Activated CD4-positive, alpha-beta T cell treated with anti-CD3 and anti-CD28 coated beads for 4 hours (primary cell): ENCODE measurements at regions not wholly inside any gene's neighbourhood (a gene's known extent, or its start where the extent isn't known, plus 50 kb on each side); places are given as distances from the start of the nearest gene placed in this dataset.

Source experiments
- DNase-seq, 2 donors: peaks; one replicate each; pipeline ENCODE4 v3.0.0-alpha.2; 2020

DNA sequence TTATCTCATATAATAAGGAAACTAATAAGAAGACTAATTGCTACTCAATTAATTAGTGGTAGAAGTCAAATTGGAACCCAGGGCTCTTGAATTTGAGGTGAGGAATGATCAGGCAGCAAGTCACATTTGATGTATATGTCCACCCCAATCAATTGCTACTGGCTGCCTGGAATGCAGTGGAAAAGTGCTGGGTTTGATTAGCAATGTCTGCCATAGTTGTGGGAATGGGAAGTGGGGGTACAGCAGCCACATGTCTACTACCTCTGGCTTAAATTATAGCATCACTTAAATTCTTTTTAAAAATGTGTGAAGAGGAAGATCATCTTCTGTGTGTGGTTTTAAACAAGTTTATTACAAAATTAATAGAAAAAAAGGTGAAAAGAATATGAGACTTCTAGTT, 50.8 kb upstream of the NAV2 start:
- DNase-seq, result no peak

- DNase-seq, result peak; percentile 9 to 17
Observed at GRCh38 chr11:19660076-19660475, 52.6 kb upstream of the NAV2 start.

DNA sequence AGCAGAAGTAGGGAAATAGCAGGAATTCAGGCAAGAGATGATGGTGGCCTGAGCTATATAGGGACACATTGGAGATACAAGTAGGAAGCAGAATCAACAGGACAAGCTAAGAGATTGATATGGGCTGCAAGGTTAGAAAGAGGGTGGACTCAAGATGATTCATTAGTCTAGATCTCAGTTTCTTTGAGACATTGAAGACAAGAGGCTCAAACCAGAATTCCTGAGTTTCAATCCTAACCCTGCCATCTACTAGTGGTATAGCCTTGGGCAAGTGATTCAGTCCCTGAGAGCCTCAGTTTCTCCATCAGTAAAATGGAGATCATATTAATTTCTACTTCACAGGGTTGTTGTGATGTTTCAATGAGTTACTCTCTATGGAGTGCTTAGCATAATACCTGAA, 53.1 kb upstream of the NAV2 start:
- DNase-seq, result no peak

- no peak for DNase-seq
Observed at GRCh38 chr11:19658344-19658743, 54.3 kb upstream of the NAV2 start.

GRCh38 chr11:19656140-19656541, 56.5 kb upstream of the NAV2 start:
- no peak for DNase-seq

GRCh38 chr11:19652623-19653375, 59.8 kb upstream of the NAV2 start:
- DNase-seq, result no peak

- DNase-seq, result no peak
Observed at GRCh38 chr11:19651653-19652052, 61.0 kb upstream of the NAV2 start.

- DNase-seq, result no peak
Observed at GRCh38 chr11:19651028-19651427, 61.6 kb upstream of the NAV2 start.

DNA sequence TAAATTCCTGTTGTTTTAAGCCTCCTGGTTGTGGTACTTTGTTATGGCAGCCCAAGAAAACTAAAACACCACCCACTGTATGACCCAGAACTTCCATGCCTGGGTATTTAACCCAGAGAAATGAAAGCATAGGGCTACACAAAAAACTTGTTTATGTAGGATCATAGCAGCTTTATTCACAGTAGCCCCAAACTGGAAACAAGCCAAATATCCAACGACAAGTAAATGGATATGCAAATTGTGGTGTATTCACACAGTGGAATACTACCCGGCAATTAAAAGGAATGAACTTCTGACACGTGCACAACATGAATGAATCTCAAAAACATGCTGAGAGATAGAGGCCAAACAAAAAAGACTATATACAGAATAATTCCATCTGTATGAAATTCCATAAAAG, 62.2 kb upstream of the NAV2 start:
- DNase-seq, result no peak

DNA sequence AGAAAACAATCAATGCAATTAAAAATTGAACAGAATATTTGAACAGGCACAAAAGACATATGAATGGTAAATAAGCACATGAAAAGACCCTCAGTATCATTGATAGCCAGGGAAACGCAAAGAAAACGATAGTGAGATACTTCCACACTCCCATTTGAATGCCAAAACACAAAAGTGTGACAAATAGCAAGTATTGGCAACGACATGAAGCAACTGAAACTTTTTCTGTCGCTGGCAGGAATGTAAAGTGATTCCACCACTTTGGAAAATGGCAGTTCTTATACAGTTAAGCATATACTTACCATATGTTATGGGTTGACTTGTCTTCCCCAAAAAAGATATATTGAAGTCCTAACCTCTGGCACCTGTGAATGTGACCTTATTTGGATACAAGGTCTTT, 62.9 kb upstream of the NAV2 start:
- DNase-seq, result no peak

DNA sequence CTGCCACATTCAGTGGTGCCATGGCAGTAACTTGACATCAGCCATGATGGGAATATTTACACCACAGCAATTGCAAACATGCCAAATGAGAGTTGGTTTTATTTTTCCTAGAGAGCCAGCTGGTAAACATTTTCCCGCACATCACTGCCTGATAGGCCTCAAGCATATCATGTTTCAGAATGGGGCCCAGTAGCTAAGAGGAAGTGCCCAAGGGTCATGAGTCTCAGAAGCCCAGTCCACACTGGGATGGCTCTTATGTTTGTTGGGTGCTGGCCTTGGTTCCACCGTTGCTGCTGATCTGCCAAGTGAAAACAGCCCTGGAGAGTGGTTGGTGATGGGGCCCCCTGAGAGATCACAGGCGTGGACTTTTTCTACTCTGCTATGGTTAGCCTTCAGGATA, 64.3 kb upstream of the NAV2 start:
- no peak for DNase-seq

DNA sequence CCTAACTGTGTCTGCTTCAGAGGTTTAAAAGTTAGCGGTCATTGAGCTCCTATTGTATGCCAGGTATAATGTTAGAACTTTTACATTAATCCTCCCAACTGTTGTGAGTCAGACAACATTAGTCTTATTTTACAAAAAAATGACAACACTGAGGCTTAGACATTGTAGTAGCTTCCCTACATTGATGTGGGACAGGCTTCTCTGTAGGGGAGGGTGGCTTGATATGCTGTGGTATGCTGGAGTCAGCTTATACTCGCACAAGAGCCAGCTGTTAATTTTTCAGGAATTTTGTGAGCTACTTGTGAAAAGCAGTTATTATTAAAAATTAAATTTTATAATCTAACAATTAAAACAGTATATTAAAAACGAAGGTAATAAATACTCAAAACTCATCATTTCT, 64.8 kb upstream of the NAV2 start:
- no peak for DNase-seq

GRCh38 chr11:19646921-19647320, 65.7 kb upstream of the NAV2 start:
- DNase-seq, result no peak

DNA sequence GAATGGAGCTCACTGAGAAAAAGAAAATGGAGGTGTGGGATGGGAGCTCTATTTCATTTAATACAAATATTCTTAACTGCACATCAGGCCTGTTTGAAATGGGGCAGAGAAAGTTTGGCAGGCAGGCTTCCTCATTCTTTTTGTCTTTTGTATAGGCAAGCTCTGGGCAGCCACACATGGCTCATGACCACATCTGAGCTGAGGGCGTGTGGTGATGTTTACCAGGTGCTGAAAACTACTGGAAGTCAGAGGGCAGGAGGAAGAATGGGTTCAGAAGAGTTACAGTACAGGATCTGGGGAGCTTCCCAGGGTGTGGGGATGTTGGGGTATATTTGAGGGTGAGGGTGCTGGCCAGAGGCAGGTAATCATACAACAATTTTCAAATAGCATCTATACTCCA, 66.3 kb upstream of the NAV2 start:
- no peak for DNase-seq

GRCh38 chr11:19644316-19644715, 68.3 kb upstream of the NAV2 start:
- no peak for DNase-seq

- DNase-seq, result no peak
Observed at GRCh38 chr11:19642185-19643158, 70.2 kb upstream of the NAV2 start.

DNA sequence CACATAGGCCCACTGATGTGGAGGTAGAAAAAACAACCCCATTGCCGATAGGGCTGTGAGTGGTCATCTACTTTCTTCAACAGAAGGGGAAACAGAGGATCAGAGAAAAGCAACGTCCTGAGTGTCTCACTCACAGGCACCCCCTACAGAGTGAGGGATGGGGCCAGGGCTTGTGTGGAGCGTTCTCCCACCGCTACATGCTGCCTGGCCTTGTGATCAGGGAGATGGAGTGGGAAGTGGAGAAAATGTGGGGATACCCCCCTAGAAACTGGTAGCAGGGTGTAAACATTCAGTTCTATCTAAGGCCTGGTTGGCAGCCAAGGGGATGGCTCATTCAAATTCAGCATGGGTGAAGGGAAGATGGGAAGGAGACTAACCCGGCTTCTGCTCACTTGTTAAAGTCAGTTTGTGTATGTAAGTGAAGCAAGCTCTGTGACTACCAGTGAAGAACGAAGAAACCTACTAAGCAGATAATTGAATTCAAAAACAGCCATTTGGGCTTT, 73.0 kb upstream of the NAV2 start:
- DNase-seq, result no peak

- no peak for DNase-seq
Observed at GRCh38 chr11:19635332-19635731, 77.3 kb upstream of the NAV2 start.

- no peak for DNase-seq
Observed at GRCh38 chr11:19633276-19633675, 79.4 kb upstream of the NAV2 start.

- no peak for DNase-seq
Observed at GRCh38 chr11:19632499-19632834, 80.2 kb upstream of the NAV2 start.

DNA sequence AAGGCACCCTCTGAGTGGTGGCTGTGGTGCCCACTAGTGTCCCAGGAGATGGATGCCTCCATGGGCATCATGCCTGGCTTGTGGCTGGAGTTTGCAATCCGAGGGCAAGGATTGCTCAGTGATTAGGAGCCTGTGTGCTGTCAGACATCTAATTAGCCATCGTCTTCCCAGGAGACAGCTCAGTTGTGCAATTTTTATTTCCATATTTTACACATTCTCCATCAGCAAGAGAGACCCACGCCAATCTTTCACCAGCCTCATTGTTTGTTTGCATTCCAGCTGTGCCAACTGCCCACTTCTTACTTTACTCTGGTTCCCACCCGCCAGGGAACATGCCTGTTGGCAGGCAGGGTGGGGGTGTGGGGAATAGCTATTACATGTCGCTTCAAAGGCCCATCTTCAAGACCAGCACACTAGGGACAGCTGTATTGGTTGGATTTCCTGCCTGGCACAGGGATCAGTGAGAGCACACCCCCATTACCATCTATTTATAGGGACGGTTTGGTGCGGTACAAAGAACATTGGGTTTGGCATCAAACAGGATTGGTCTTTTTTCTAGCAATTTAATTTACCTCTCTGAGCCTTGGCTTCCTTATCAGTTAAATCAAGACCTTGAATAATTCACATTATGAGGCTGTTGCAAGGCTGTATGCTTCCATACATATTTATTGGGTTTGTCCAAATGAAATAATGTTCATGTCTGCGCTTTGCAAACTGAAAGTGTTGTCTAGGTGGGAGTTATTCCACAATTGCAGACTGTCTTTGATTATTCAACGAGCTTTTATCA, 80.7 kb upstream of the NAV2 start:
- DNase-seq, result no peak

DNA sequence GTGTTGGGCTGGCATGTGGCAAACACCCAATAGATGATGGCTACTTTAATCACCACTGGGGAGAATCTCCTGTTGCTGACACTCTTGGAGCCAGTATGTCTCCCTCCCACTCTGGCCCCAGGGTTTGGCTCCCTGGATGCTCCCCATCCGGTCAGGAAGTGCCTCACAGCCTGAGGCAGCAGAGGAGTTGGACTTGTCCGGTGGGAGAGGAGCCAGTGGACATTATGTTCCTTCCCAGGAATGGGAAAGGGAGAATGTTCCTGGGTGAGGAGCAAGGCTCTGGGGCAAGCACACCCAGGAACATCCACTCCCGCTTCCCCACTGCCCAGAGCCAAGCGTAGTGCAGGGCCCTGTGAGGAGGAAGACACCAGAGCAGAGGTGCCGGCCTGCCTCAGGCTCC, 84.6 kb upstream of the NAV2 start:
- no peak for DNase-seq

DNA sequence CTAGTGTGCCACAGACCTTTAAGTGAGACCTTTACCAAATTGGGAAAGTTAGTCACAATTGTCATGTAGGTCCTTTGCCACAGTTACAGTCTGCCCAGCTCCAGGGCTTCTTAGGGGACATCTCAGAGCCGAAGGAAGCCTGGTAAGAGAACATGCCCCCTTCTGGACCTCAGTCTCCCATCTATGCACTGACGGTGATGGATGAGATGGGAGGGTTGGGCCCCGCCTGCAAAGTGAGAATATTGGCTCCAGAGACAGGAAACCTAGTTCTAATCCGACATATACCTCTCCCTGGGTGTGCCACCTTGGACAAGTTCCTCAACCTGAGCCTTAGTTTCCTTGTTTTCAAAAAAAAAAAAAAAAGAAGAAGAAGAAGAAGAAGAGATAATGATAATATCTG, 85.1 kb upstream of the NAV2 start:
- DNase-seq, result no peak
